ENCODE measurements at regions not wholly inside any gene's neighbourhood (a gene's known extent, or its start where the extent isn't known, plus 50 kb on each side); places are given as distances from the start of the nearest gene placed in this dataset.

GRCh38 chr16:81185416-81185815 lies 53.1 kb upstream of the BCO1 start:
- DNase-seq = no peak

- peak in 2 of 3 experiments; percentile 18 to 77 for DNase-seq
Observed at GRCh38 chr16:81181013-81181720, 57.3 kb upstream of the BCO1 start.

GRCh38 chr16:81180578-81180977 lies 57.9 kb upstream of the BCO1 start:
- no peak for DNase-seq

- no peak for DNase-seq
Observed at GRCh38 chr16:81179219-81179618, 59.3 kb upstream of the BCO1 start.

- no peak for DNase-seq
Observed at GRCh38 chr16:81175325-81175891, 63.1 kb upstream of the BCO1 start.

- DNase-seq = no peak
Observed at GRCh38 chr16:81174644-81175324, 63.7 kb upstream of the BCO1 start.

- no peak for DNase-seq
Observed at GRCh38 chr16:81172769-81173658, 65.5 kb upstream of the BCO1 start.

GRCh38 chr16:81170824-81171223 lies 67.7 kb upstream of the BCO1 start:
- no peak for DNase-seq

GRCh38 chr16:81168406-81168805 lies 70.1 kb upstream of the BCO1 start:
- no peak for DNase-seq

- DNase-seq = no peak
Observed at GRCh38 chr16:81167851-81168250, 70.6 kb upstream of the BCO1 start.

GRCh38 chr16:81166417-81167300 lies 70.5 kb upstream of the GCSH start:
- DNase-seq = no peak

GRCh38 chr16:81165411-81166097 lies 69.4 kb upstream of the GCSH start:
- peak in 1 of 3 experiments; percentile 5 for DNase-seq

- no peak for DNase-seq
Observed at GRCh38 chr16:81164958-81165357, 68.8 kb upstream of the GCSH start.

- DNase-seq = no peak
Observed at GRCh38 chr16:81164481-81164880, 68.3 kb upstream of the GCSH start.

- no peak for DNase-seq
Observed at GRCh38 chr16:81163671-81164070, 67.5 kb upstream of the GCSH start.

- DNase-seq = no peak
Observed at GRCh38 chr16:81158964-81159363, 62.8 kb upstream of the GCSH start.

GRCh38 chr16:81155769-81156168 lies 59.6 kb upstream of the GCSH start:
- DNase-seq = no peak

- peak in 1 of 3 experiments; percentile 9 for DNase-seq
Observed at GRCh38 chr16:81151648-81152310, 55.6 kb upstream of the GCSH start.

GRCh38 chr16:81149614-81150013 lies 53.4 kb upstream of the GCSH start:
- DNase-seq = no peak

- no peak for DNase-seq
Observed at GRCh38 chr16:81148277-81148676, 52.1 kb upstream of the GCSH start.

All from NCI-H1417 (cell line).